H1 (cell line): ENCODE measurements at regions not wholly inside any gene's neighbourhood (a gene's known extent, or its start where the extent isn't known, plus 50 kb on each side); places are given as distances from the start of the nearest gene placed in this dataset.

Experiments used
- SIX5 ChIP-seq: IDR thresholded peaks from 2 replicates; pipeline ENCODE4 v1.6.1; 2011; ENCODE audit warnings: mild to moderate bottlenecking, low read depth, low read length
- SP2 ChIP-seq: IDR thresholded peaks from 2 replicates; pipeline ENCODE4 v1.6.1; 2012; ENCODE audit warnings: mild to moderate bottlenecking, low read length, inconsistent platforms

DNA sequence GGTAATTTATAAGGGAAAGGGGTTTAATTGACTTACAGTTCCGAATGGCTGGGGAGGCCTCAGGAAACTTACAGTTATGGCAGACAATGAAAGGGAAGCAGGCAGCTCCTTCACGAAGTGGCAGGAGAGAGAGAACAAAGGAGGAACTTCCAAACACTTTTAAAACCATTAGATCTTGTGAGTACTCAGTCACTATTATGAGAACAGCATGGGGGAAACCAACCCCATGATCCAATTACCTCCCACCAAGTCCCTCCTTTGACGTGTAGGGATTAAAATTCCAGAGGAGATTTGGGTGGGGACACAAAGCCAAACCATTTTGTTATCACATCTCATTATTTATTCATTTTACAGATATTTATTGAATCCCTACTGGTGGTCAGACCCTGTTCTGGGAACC is 822.8 kb downstream of the GALC start:
- TF ChIP-seq SP2 (no peak), SIX5 (no peak)
